ENCODE measurements at regions not wholly inside any gene's neighbourhood (a gene's known extent, or its start where the extent isn't known, plus 50 kb on each side); places are given as distances from the start of the nearest gene placed in this dataset.

DNA sequence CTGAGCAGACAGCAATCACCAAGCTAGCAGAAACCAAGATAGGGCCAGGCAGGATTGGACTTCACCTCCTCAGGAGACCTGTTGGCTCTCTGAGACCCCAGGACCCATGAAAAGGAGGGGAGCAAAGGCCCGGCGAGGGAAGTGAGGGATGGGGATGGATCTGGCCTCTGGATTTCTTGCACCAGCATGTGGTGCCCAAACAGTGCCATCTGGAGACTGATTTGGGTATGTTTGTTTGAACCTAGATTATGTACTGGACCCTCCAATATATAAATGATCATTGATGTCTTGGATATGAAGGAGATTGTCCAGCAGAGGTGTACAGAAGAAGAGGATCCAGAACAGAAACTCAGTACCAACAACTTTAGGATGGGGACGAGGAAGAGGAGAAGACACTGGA is 83.4 kb upstream of the LY86 start:
- Histone ChIP-seq H3K27ac (ENCODE audit: low read depth, low read length) (no peak overlapping the region), H3K9me3 (ENCODE audit: control insufficient read depth in 1 of 2, insufficient read depth in 1 of 2, low read depth in 1 of 2, low read length in 2 of 2) (no peaks in the 10 kb centered on the region), H3K36me3 (ENCODE audit: control insufficient read depth in 1 of 2, insufficient read depth in 2 of 2, low read length in 2 of 2) (no peaks in the 10 kb centered on the region), H4K20me1 (ENCODE audit: insufficient read depth) (no peaks in the 10 kb centered on the region), H3K9me2 (ENCODE audit: insufficient read depth) (no peaks in the 10 kb centered on the region), H3K79me2 (ENCODE audit: insufficient read depth, low read length) (no peaks in the 10 kb centered on the region), H3K9ac (ENCODE audit: low read length) (no peak overlapping the region), H2AFZ (ENCODE audit: low read depth, low read length, poor library complexity, severe bottlenecking) (no peak overlapping the region), H3K4me2 (ENCODE audit: low read length) (no peak overlapping the region), H3K4me1 (ENCODE audit: control insufficient read depth in 1 of 2, insufficient read depth in 2 of 2, low read length in 2 of 2) (no peaks in the 10 kb centered on the region), H3K4me3 (replicated peaks in 1 of 2; ENCODE audit: low read depth in 1 of 2, low read length in 2 of 2) (no peak overlapping the region), H3K27me3 (ENCODE audit: insufficient read depth, low read length) (peaks cover 38% of the 10 kb centered on the region)
- RAD21 ChIA-PET (ENCODE audit: low non-redundant PET in 1 of 2, low total read pairs in 2 of 2, uncharacterized antibody in 2 of 2, unreplicated experiment in 2 of 2), result no interaction called here
- no TSS peak for BruUV-seq (replicated peaks)
- CTCF ChIA-PET, result no interaction called here
- TF ChIP-seq RAD21 (IDR thresholded peaks at IDR 0.05; ENCODE audit: low read depth), result peak; percentile 17; the same call in 1 of the 2 replicates
- no peak for TF ChIP-seq EGR1 (IDR thresholded peaks at IDR 0.05; ENCODE audit: low read depth)
- TF ChIP-seq CBX3 (IDR thresholded peaks at IDR 0.05; ENCODE audit: low read depth), result no peak
- TF ChIP-seq, protein P1, sequence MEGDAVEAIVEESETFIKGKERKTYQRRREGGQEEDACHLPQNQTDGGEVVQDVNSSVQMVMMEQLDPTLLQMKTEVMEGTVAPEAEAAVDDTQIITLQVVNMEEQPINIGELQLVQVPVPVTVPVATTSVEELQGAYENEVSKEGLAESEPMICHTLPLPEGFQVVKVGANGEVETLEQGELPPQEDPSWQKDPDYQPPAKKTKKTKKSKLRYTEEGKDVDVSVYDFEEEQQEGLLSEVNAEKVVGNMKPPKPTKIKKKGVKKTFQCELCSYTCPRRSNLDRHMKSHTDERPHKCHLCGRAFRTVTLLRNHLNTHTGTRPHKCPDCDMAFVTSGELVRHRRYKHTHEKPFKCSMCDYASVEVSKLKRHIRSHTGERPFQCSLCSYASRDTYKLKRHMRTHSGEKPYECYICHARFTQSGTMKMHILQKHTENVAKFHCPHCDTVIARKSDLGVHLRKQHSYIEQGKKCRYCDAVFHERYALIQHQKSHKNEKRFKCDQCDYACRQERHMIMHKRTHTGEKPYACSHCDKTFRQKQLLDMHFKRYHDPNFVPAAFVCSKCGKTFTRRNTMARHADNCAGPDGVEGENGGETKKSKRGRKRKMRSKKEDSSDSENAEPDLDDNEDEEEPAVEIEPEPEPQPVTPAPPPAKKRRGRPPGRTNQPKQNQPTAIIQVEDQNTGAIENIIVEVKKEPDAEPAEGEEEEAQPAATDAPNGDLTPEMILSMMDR (IDR thresholded peaks at IDR 0.05 in 2 of 3, conservative IDR thresholded peaks at IDR 0.05 in 1 of 3; ENCODE audit: borderline replicate concordance in 1 of 3, insufficient read depth in 1 of 3, low read depth in 2 of 3, low read length in 2 of 3), result peak in 1 of 3 experiments; percentile 9; a peak in 1 of 6 replicates
- POLR2A ChIA-PET, result no interaction called here
- peak; percentile 67; the same call in 1 of the 2 replicates for ATAC-seq
- no peak for DNase-seq (ENCODE audit: low read depth, low spot score)
- intact Hi-C loops (cut with micrococcal nuclease), result no loop called here

DNA sequence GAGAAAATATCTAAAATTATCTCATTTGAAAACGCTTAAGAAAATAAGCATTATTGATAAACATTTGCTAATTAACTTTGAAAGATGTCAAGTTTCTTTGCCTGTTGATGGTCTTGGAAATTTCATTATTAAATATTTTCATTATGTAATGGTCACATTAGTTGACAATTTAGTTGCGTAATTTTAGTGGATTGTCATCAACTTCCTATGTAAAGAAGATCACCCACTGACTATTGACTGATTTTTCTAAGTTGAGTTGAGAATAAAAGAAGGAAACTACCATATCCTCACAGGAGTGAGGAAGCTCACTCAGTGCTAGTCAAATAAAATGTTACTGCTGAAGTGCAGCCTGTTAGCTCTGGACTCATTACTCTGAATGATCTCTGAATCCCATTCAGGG is 79.9 kb upstream of the LY86 start:
- H3K36me3 ChIP-seq (ENCODE audit: control insufficient read depth in 1 of 2, insufficient read depth in 2 of 2, low read length in 2 of 2), result no peaks in the 10 kb centered on the region
- no peak overlapping the region for H3K27ac ChIP-seq (ENCODE audit: low read depth, low read length)
- no peaks in the 10 kb centered on the region for H3K79me2 ChIP-seq (ENCODE audit: insufficient read depth, low read length)
- no TSS peak for BruUV-seq (replicated peaks)
- no peak overlapping the region for H3K9ac ChIP-seq (ENCODE audit: low read length)
- ChIA-PET CTCF (interaction anchor here (0.6 kb wide), 1 partner anchor 848 kb away, joined by 4 read pairs; no protein-coding TSS in a partner anchor), POLR2A (no interaction called here), RAD21 (ENCODE audit: low non-redundant PET in 1 of 2, low total read pairs in 2 of 2, uncharacterized antibody in 2 of 2, unreplicated experiment in 2 of 2) (no interaction called here)
- no peak for ATAC-seq
- no peak overlapping the region for H3K4me3 ChIP-seq (replicated peaks in 1 of 2; ENCODE audit: low read depth in 1 of 2, low read length in 2 of 2)
- no peak overlapping the region for H3K4me2 ChIP-seq (ENCODE audit: low read length)
- H3K9me2 ChIP-seq (ENCODE audit: insufficient read depth), result no peaks in the 10 kb centered on the region
- H3K27me3 ChIP-seq (ENCODE audit: insufficient read depth, low read length), result peaks cover 43% of the 10 kb centered on the region
- H4K20me1 ChIP-seq (ENCODE audit: insufficient read depth), result no peaks in the 10 kb centered on the region
- H2AFZ ChIP-seq (ENCODE audit: low read depth, low read length, poor library complexity, severe bottlenecking), result no peak overlapping the region
- no peak for DNase-seq (ENCODE audit: low read depth, low spot score)
- no peaks in the 10 kb centered on the region for H3K9me3 ChIP-seq (ENCODE audit: control insufficient read depth in 1 of 2, insufficient read depth in 1 of 2, low read depth in 1 of 2, low read length in 2 of 2)
- TF ChIP-seq, protein P2, sequence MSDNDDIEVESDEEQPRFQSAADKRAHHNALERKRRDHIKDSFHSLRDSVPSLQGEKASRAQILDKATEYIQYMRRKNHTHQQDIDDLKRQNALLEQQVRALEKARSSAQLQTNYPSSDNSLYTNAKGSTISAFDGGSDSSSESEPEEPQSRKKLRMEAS (IDR thresholded peaks at IDR 0.05), result no peak
- no peaks in the 10 kb centered on the region for H3K4me1 ChIP-seq (ENCODE audit: control insufficient read depth in 1 of 2, insufficient read depth in 2 of 2, low read length in 2 of 2)
- intact Hi-C loops (cut with micrococcal nuclease), result no loop called here

All from HCT116 (cell line).